Fibroblast of skin of abdomen (primary cell): ENCODE measurements at regions not wholly inside any gene's neighbourhood (a gene's known extent, or its start where the extent isn't known, plus 50 kb on each side); places are given as distances from the start of the nearest gene placed in this dataset.

ENCODE experiments used
- DNase-seq: peaks from one replicate; pipeline ENCODE4 v3.0.0-alpha.2; 2013

DNA sequence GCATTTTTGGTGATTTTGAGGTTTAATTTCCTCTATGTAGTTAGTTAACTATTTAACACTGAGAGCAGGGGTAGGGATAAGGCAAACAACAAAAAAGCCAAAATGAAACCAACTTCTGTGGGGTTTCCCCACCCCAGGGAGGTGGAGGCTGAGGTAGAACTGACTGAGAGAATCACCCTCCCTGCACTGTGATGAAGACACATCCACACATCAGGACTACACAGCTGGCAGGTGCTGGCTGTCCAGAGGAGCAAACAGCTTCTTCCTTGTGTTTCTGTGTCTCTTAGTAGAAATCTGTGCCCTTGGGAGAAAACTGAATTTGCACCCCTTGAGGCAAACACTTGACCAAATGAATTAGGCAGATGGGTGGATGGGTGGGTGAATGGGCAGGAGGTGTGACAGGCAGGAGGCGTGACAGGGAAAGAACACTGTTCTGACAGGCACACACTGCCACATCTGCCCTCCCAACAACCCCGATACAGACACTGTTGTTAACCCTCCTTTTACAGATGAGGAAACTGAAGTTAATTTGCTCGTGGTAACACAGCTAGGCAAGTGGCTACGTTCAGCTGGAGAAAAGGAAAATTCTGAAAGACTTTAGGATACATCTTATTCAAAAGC lies 62.9 kb upstream of the AMZ2 start:
- DNase-seq, result no peak

DNA sequence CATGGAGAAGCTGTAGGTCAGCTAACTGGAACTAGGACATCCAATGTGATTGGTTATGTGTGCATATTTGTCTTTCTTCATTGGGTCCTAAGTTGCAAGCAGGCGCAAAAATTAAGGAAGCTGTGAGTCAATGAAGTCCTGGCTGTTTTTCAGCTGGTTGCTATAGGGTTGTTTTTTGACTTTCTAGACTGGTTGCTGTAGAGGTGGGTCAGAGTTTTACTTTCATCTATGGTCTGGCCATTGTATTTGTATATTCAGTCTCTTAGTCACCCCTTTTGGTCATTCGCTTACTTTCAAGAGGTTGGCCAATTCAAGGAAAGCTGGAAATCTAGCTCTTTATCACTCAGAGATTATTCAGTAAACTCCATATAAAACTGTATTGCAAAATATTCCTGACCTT lies 62.0 kb upstream of the AMZ2 start:
- no peak for DNase-seq

DNA sequence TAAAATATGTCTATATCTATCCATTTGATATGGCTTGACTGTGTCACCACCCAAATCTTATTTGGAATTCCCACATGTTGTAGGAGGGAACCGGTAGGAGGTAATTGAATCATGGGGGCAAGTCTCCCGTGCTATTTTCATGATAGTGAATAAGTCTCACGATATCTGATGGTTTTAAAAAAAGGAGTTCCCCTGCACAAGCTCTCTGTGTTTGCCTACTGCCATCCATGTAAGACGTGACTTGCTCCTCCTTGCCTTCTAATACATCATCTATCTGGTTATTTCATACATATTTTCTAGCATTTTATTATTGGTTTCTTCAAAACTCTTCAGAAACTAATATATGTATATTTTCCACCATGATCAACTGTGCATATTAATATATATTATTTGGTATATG lies 57.3 kb upstream of the AMZ2 start:
- no peak for DNase-seq

DNA sequence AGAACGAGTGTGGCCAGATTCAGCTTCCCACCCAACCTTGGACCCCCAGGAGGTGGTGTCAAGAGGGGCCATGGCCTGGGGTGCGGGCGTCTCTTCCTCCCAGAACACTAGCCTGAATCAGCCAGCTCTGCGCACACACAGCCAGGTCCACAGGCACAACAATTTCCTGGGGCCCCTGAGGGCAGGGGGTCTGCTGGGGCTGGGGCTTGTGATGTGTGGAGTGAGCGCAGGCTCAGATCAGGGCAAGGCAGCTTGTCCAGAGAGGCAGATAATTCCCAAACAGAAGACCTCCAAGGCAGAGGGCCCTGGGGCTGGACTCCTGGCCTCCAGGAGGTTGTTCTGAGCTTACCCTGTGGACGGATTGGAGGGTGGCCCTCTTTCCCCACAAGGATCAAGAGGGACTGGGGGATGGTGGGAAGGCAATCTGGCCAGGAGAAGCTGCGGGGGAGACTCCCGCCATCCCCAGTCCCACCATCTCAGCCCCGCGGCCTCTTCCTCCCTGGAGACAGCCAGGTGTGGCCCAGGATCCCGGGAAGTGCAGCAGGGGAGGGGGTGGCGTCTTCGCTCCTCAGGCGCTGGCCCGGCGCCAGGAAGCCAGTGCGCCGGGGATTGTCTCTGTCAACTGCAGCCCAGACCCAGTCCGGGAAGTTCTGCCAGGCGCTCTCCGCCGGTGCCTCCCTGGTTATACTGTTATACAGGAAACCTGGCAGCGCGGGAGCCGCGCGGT lies 52.0 kb upstream of the AMZ2 start:
- DNase-seq, result no peak

DNA sequence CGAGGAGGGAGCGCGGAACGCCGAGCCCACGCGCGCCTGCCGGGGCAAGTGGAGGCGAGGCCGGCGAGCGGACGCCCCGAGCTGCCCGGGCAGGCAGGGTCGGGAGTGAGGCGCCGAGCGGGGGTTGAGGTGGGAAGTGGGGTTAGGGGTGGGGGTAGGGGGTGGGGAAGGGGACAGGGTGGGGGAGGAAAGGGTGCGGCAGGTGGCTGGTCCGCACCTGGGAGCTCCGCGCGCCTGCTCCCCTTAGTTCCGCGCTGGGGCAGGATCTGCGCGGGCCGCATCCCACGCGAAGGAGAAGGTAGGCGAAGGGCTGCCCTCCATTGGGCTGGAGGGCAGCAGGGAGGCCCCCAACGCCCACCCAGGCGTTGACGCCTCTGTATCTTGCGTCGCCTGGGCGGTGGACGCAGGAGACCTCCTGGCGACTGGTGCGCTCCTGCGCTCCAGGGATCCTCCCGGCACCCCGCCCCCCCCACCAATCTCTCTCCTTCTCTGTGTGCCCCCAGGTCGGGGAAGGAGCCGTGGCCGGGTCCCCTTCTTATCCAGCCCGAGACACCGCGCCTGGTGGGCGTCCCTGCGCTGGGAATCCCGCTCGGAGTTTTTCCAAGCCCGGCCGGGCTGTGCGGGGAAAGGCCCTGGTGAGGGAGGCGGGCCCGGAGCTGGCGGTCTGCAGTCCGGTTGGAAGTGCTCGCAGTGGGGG lies 51.3 kb upstream of the AMZ2 start:
- DNase-seq, result no peak

DNA sequence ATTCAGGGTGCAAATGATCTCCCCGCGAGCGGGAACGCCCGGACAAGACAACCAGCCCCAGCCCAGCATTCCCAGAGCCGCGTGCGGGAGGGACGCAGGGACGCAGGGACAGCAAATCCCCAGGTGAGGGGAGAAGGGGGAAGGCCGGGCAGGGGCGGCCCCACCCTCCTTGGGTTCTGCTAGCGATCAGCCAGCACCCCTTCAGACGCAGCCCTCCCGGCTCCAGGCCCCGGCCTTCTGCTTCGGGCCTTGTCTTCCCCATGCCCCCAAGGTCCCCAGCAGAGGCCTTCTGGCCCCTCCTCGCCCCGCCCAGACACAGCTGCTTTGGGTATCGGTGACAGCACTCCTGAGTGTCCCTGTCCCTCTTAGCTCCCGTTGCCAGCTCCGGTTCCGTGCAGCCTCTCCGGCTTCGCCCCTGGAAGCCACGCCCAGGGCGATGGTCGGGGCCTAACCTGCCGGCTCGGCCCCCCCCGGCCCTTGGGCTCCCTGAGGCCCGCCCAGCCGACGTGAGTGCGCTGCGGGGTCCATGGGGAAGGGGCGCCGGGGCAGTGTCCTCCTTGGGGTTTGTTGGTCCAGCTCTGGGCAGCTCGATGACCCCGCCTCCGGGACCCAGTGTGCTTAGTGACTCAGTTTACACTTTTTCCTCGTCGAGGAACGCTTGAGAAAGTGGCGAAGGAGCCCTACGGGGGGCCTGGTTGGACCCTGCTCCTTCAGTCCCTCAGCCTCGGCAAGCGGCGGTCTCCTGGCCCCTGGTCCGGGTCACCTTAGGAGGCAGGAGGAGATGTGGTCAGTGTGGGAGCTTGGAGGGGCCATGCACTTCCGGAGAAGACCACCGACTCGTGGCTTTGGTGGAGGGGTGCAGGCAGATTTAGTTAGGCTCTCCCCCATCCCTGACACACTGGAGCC lies 50.5 kb upstream of the AMZ2 start:
- DNase-seq, result no peak

DNA sequence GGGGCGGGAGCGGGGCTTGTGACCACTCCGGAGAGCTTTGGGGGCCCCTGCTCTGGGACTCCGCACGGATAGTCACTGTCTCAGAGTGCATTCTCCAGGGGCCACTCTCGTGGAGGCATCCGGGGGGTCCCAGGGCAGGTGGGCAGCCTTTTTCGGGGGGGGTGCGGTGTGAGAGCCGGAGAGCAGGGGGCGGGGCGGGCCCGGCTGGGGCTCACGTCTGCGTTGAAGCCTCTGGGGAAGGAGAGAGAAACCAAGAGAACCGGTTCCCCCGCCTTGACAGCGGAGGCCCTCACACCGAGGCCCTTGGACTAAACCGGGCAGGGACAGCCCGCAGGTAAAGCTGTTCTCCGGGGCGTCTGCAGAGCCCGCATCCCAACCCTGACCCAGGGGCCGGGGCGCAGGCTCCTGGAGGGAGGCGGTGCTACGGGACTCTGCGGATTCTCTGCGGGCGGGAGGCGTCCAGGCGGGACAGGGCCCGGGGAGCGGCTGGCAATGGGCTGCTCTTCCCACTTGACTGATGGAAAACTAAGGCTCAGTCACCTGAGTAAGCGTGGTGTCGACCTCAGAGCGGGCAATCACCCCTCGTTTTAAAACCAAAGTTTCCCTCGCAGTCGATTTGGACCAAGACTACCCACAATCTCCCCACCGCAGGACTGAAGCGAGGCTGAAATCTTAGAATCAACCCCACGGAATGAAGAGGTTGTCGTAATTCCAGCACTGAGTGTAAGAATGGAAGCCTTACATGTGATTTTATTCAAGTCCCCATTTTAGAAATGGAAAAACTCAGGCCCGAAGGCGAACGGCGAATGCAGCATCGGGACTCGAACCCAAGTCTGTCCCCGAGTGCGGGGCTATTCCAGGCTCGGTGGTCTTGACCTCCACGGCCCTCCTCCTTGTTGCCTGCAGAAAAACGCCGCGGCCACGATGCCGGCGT lies 49.6 kb upstream of the AMZ2 start:
- no peak for DNase-seq
